Vagina (tissue), 2 donors: ENCODE measurements at regions not wholly inside any gene's neighbourhood (a gene's known extent, or its start where the extent isn't known, plus 50 kb on each side); places are given as distances from the start of the nearest gene placed in this dataset.

Experiments
- POLR2A ChIP-seq, 2 donors: fragments of 450-650 bp; IDR thresholded peaks; one replicate each; pipeline ENCODE4 v1.6.1; 2017; ENCODE audit warnings: antibody characterized with exemption in 2 of 2, mild to moderate bottlenecking in 2 of 2, moderate library complexity in 2 of 2
- TF ChIP-seq, protein P1 (sequence below), 3 experiments: fragments of 450-650 bp in 2 of 3; fragments of 200-600 bp in 1 of 3; sonication (generic) in 1 of 3; IDR thresholded peaks; one replicate each; pipeline ENCODE4 v1.5.1; 2017 to 2019; ENCODE audit warnings: antibody characterized with exemption in 3 of 3, mild to moderate bottlenecking in 2 of 3, moderate library complexity in 2 of 3

DNA sequence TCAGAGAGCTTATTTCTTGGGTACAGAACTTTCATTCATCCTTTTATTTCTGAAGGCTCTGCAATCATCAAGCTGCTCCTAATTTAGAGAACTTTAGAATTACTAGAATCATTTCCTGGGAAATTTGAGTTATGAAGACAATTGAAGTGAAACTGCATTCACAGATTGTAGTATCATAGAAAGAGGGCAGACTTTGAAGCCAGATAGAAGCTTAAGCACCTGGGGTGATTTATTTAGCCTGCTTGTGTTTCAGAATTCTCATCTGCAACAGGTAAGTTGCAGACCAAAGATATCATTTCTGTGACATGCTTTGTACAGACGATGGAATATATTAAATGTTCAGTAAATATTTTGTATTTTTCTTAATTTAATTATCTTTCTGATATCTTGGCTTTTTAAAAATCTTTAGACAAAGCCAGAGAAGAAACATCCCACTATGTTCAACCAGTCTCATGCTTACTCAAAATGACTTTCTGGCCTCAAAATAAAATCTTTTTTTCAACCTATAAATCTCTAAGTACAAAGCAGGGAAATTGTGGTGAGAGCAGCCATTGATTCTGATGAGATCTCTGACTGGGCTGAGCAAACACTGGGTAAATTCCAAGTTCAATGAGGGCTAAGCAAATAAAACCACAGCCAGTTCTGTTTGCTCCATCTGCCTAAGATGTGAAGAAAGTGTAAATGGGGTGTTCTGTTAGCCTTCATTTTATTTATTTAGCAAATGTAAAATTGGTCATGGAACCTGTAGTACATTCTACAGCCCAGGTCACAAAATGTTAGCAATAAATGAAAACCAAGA lies 264.7 kb upstream of the CCNG1 start:
- TF ChIP-seq, protein P1, sequence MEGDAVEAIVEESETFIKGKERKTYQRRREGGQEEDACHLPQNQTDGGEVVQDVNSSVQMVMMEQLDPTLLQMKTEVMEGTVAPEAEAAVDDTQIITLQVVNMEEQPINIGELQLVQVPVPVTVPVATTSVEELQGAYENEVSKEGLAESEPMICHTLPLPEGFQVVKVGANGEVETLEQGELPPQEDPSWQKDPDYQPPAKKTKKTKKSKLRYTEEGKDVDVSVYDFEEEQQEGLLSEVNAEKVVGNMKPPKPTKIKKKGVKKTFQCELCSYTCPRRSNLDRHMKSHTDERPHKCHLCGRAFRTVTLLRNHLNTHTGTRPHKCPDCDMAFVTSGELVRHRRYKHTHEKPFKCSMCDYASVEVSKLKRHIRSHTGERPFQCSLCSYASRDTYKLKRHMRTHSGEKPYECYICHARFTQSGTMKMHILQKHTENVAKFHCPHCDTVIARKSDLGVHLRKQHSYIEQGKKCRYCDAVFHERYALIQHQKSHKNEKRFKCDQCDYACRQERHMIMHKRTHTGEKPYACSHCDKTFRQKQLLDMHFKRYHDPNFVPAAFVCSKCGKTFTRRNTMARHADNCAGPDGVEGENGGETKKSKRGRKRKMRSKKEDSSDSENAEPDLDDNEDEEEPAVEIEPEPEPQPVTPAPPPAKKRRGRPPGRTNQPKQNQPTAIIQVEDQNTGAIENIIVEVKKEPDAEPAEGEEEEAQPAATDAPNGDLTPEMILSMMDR (IDR thresholded peaks at IDR 0.05): no peak
- no peak for TF ChIP-seq POLR2A (IDR thresholded peaks at IDR 0.05)
